ENCODE measurements at regions not wholly inside any gene's neighbourhood (a gene's known extent, or its start where the extent isn't known, plus 50 kb on each side); places are given as distances from the start of the nearest gene placed in this dataset.
"Not testable (repeated sequence)": the region's sequence is repeated elsewhere in the genome, so short reads cannot be mapped to it uniquely, and the experiment has no call there.

- Histone ChIP-seq H3K9me3 (no peaks in the 10 kb centered on the region), H3K4me3 (ENCODE audit: low read depth in 1 of 2, low read length in 1 of 2) (no peak overlapping the region), H3K4me1 (ENCODE audit: control insufficient read depth in 1 of 2, insufficient read depth in 1 of 2, low read depth in 1 of 2, low read length in 1 of 2) (no peaks in the 10 kb centered on the region), H3K36me3 (no peaks in the 10 kb centered on the region), H3K27me3 (no peaks in the 10 kb centered on the region), H3K27ac (no peak overlapping the region)
- no peak for TF ChIP-seq CTCF (IDR thresholded peaks at IDR 0.05)
These were observed 142.2 kb downstream of the NR2F2 start for GRCh38 chr15:96472681-96473080.

GRCh38 chr15:96473556-96473955, 143.1 kb downstream of the NR2F2 start:
- no peaks in the 10 kb centered on the region for H3K36me3 ChIP-seq
- H3K9me3 ChIP-seq, result no peaks in the 10 kb centered on the region

GRCh38 chr15:96474231-96474664, 143.7 kb downstream of the NR2F2 start:
- no peak for TF ChIP-seq CTCF (IDR thresholded peaks at IDR 0.05)
- H3K36me3 ChIP-seq, result no peaks in the 10 kb centered on the region
- H3K27me3 ChIP-seq, result no peaks in the 10 kb centered on the region
- no peak overlapping the region for H3K27ac ChIP-seq
- no peak overlapping the region for H3K4me3 ChIP-seq (ENCODE audit: low read depth in 1 of 2, low read length in 1 of 2)
- no peaks in the 10 kb centered on the region for H3K9me3 ChIP-seq
- H3K4me1 ChIP-seq (ENCODE audit: control insufficient read depth in 1 of 2, insufficient read depth in 1 of 2, low read depth in 1 of 2, low read length in 1 of 2), result no peaks in the 10 kb centered on the region

More at GRCh38 chr15:96473556-96473955, 143.1 kb downstream of the NR2F2 start:
- Histone ChIP-seq H3K27me3 (no peaks in the 10 kb centered on the region), H3K4me3 (ENCODE audit: low read depth in 1 of 2, low read length in 1 of 2) (no peak overlapping the region), H3K27ac (no peak overlapping the region), H3K4me1 (ENCODE audit: control insufficient read depth in 1 of 2, insufficient read depth in 1 of 2, low read depth in 1 of 2, low read length in 1 of 2) (no peaks in the 10 kb centered on the region)
- TF ChIP-seq CTCF (IDR thresholded peaks at IDR 0.05), result no peak

GRCh38 chr15:96477227-96477626, 146.7 kb downstream of the NR2F2 start:
- no peaks in the 10 kb centered on the region for H3K36me3 ChIP-seq
- no peak overlapping the region for H3K27ac ChIP-seq
- no peaks in the 10 kb centered on the region for H3K9me3 ChIP-seq
- H3K4me1 ChIP-seq (ENCODE audit: control insufficient read depth in 1 of 2, insufficient read depth in 1 of 2, low read depth in 1 of 2, low read length in 1 of 2), result no peaks in the 10 kb centered on the region
- H3K4me3 ChIP-seq (ENCODE audit: low read depth in 1 of 2, low read length in 1 of 2), result no peak overlapping the region
- no peak for TF ChIP-seq CTCF (IDR thresholded peaks at IDR 0.05)
- H3K27me3 ChIP-seq, result no peaks in the 10 kb centered on the region

GRCh38 chr15:96484412-96484811, 153.9 kb downstream of the NR2F2 start:
- peaks cover 45% of the 10 kb centered on the region for H3K27me3 ChIP-seq
- not testable (repeated sequence) for H3K9me3 ChIP-seq; H3K36me3 ChIP-seq; H3K27ac ChIP-seq; H3K4me3 ChIP-seq (ENCODE audit: low read depth in 1 of 2, low read length in 1 of 2); H3K4me1 ChIP-seq (ENCODE audit: control insufficient read depth in 1 of 2, insufficient read depth in 1 of 2, low read depth in 1 of 2, low read length in 1 of 2)

- H3K4me3 ChIP-seq (ENCODE audit: low read depth in 1 of 2, low read length in 1 of 2), result no peak overlapping the region
- H3K36me3 ChIP-seq, result no peaks in the 10 kb centered on the region
- H3K9me3 ChIP-seq, result no peaks in the 10 kb centered on the region
- H3K4me1 ChIP-seq (ENCODE audit: control insufficient read depth in 1 of 2, insufficient read depth in 1 of 2, low read depth in 1 of 2, low read length in 1 of 2), result no peaks in the 10 kb centered on the region
- H3K27ac ChIP-seq, result no peak overlapping the region
- TF ChIP-seq CTCF (IDR thresholded peaks at IDR 0.05), result no peak
- H3K27me3 ChIP-seq, result peaks cover 47% of the 10 kb centered on the region
These were observed 154.3 kb downstream of the NR2F2 start for GRCh38 chr15:96484830-96485229.
